Endothelial cell of umbilical vein (primary cell): ENCODE measurements at regions not wholly inside any gene's neighbourhood (a gene's known extent, or its start where the extent isn't known, plus 50 kb on each side); places are given as distances from the start of the nearest gene placed in this dataset.

Source experiments
- CTCF ChIP-seq, 2 donors: IDR thresholded peaks; 1 replicate in 1 of 2; 2 replicates in 1 of 2; pipeline ENCODE4 v1.5.1; 2011; ENCODE audit warnings: low read length in 2 of 2, mild to moderate bottlenecking in 2 of 2, moderate library complexity in 2 of 2, control low read depth in 1 of 2, inconsistent platforms in 1 of 2, low read depth in 1 of 2; ENCODE audit not compliant: insufficient read depth in 1 of 2; ENCODE audit errors: extremely low read depth in 1 of 2
- EZH2 ChIP-seq: IDR thresholded peaks from 2 replicates; pipeline ENCODE4 v1.6.1; 2012; ENCODE audit warnings: borderline replicate concordance, low read depth, mild to moderate bottlenecking, moderate library complexity, low read length, inconsistent platforms; ENCODE audit not compliant: severe bottlenecking
- FOS ChIP-seq: IDR thresholded peaks from 2 replicates; pipeline ENCODE4 v1.6.1; 2011; ENCODE audit warnings: mild to moderate bottlenecking, low read length, moderate library complexity, borderline replicate concordance; ENCODE audit not compliant: insufficient read depth
- GATA2 ChIP-seq: IDR thresholded peaks from 2 replicates; pipeline ENCODE4 v1.7.0; 2011; ENCODE audit warnings: low read depth, mild to moderate bottlenecking, moderate library complexity, mixed read lengths, low read length; ENCODE audit not compliant: insufficient read length, insufficient read depth
- JUN ChIP-seq: IDR thresholded peaks from 2 replicates; pipeline ENCODE4 v1.6.1; 2011; ENCODE audit warnings: borderline replicate concordance, low read depth; ENCODE audit not compliant: insufficient read length, insufficient read depth
- MAX ChIP-seq: IDR thresholded peaks from 2 replicates; pipeline ENCODE4 v1.6.1; 2011; ENCODE audit not compliant: insufficient read depth, insufficient read length
- MYC ChIP-seq: IDR thresholded peaks from one replicate; pipeline ENCODE4 v1.6.1; 2011; ENCODE audit warnings: mild to moderate bottlenecking, low read depth, low read length
- POLR2A ChIP-seq: IDR thresholded peaks from 2 replicates; pipeline ENCODE4 v1.6.1; 2012; ENCODE audit warnings: low read depth, mild to moderate bottlenecking, control low read depth, low read length
- POLR2AphosphoS5 ChIP-seq: IDR thresholded peaks from 2 replicates; pipeline ENCODE4 v1.6.1; 2012; ENCODE audit warnings: low read depth, mild to moderate bottlenecking, control low read depth, low read length, moderate library complexity; ENCODE audit not compliant: insufficient read depth

- no peak for TF ChIP-seq POLR2A
- peak in 1 of 2 donors; percentile 19 for TF ChIP-seq CTCF (IDR thresholded peaks at IDR 0.05; ENCODE audit: extremely low read depth in 1 of 2, insufficient read depth in 1 of 2, low read depth in 1 of 2, low read length in 2 of 2)
- no peak for TF ChIP-seq POLR2AphosphoS5
- TF ChIP-seq JUN, result no peak
- no peak for TF ChIP-seq EZH2
- no peak for TF ChIP-seq MYC
- no peak for TF ChIP-seq MAX
- no peak for TF ChIP-seq FOS
- TF ChIP-seq GATA2, result no peak
Measured at GRCh38 chr13:26971990-26972887, 199.4 kb downstream of the USP12 start.
